ENCODE measurements at regions not wholly inside any gene's neighbourhood (a gene's known extent, or its start where the extent isn't known, plus 50 kb on each side); places are given as distances from the start of the nearest gene placed in this dataset.

GRCh38 chr13:94784066-94784465 lies 71.7 kb upstream of the SOX21 start:
- TF ChIP-seq CTCF (conservative IDR thresholded peaks at IDR 0.05; ENCODE audit: low read depth in 2 of 2) (no peak), ZNF462 (CRISPR knock-in tag; IDR thresholded peaks at IDR 0.05) (no peak), JUNB (IDR thresholded peaks at IDR 0.05; ENCODE audit: unreplicated experiment) (no peak)
